ENCODE measurements at regions not wholly inside any gene's neighbourhood (a gene's known extent, or its start where the extent isn't known, plus 50 kb on each side); places are given as distances from the start of the nearest gene placed in this dataset.

DNA sequence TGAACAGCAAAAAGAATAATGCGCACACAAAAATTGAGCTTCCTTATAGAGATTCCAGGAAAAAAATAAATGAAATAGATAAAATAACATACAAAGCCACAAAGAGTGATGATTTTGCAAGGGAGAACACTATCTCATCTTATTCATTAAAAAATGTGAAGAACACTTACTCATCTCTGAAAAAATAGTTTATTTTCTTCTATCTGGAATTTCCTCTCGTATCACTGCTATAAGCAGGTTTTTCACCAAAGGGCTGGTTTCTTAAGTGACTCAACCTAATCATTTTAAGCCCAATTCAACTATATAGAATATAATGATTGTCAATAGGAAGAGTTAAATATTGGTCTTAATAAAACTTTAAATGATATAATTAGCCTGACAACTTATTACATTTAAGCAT is 504.9 kb downstream of the NR2F1-AS1 start:
- no peak for TF ChIP-seq CTCF (conservative IDR thresholded peaks at IDR 0.05)
- no peak for TF ChIP-seq ZFX (IDR thresholded peaks at IDR 0.05)
